Adrenal gland (tissue), 9 donors: ENCODE measurements at regions not wholly inside any gene's neighbourhood (a gene's known extent, or its start where the extent isn't known, plus 50 kb on each side); places are given as distances from the start of the nearest gene placed in this dataset.

Experiments
- DNase-seq, 7 donors: peaks; one replicate each; pipeline ENCODE4 v3.0.0-alpha.2; 2019 to 2020
- H3K27ac ChIP-seq, 5 donors: fragments of 200-600 bp; sonication (generic) in 4 of 5; 1 replicate in 3 of 5; 2 replicates in 2 of 5; pipeline versions ENCODE4 v1.5.1 to v1.8.0; 2016 to 2020; ENCODE audit warnings: mild to moderate bottlenecking in 1 of 5
- H3K27me3 ChIP-seq: fragments of 200-600 bp; 2 replicates; pipeline ENCODE4 v1.8.0; 2021
- H3K36me3 ChIP-seq, 2 donors: fragments of 200-600 bp; replicated peaks in 1 of 2; 1 replicate in 1 of 2; 2 replicates in 1 of 2; pipeline versions ENCODE4 v1.5.1 to v1.8.0; 2018 to 2022
- H3K4me1 ChIP-seq, 2 donors: fragments of 200-600 bp; replicated peaks in 1 of 2; 1 replicate in 1 of 2; 2 replicates in 1 of 2; pipeline versions ENCODE4 v1.5.1 to v1.8.0; 2018 to 2021
- H3K4me3 ChIP-seq, 4 donors: fragments of 200-600 bp; sonication (generic) in 3 of 4; one replicate each; pipeline ENCODE4 v1.5.1; 2016 to 2018
- H3K9me3 ChIP-seq, 3 donors: fragments of 200-600 bp; sonication (generic) in 1 of 3; replicated peaks in 1 of 3; 1 replicate in 2 of 3; 2 replicates in 1 of 3; pipeline versions ENCODE4 v1.5.1 to v1.8.0; 2016 to 2021
- CTCF ChIP-seq, 6 experiments: fragments of 450-650 bp in 4 of 6; fragments of 200-600 bp in 2 of 6; sonication (generic) in 1 of 6; IDR thresholded peaks; 1 replicate in 5 of 6; 2 replicates in 1 of 6; pipeline versions ENCODE4 v1.5.1 to v1.8.0; 2016 to 2021; ENCODE audit warnings: antibody characterized with exemption in 6 of 6, mild to moderate bottlenecking in 2 of 6, moderate library complexity in 1 of 6
- POLR2A ChIP-seq, 2 donors: fragments of 450-650 bp; IDR thresholded peaks; one replicate each; pipeline ENCODE4 v1.6.1; 2017; ENCODE audit warnings: antibody characterized with exemption in 2 of 2, mild to moderate bottlenecking in 2 of 2, moderate library complexity in 1 of 2
- WGBS, 4 donors: extraction: QIAGEN DNeasy Blood & Tissue Kit in 2 of 4; methylation state at CpG; one replicate each; pipeline versions ENCODE4 v1.1.5 to v1.1.7; 2013 to 2017; 5-methylcytosine and 5-hydroxymethylcytosine counted together
- intact Hi-C, 2 donors: fragments of 100-400 bp; cut with DNase I; formaldehyde crosslinking; loops; one replicate each; pipeline versions ENCODE4 v1.14.1 to v1.15.0; 2022 to 2023
- donor health status: healthy with polysubstance abuse.
- donor health status: Bipolar disorder and iron deficiency.
- donor health status: DM: yes; HTN: yes; CAD: no.
- donor health status: DM: no; HTN: no; CAD: no.
- donor health status: DM: no; HTN: no; CAD: no.

- intact Hi-C loops: no loop called here
- no peak overlapping the region for H3K27ac ChIP-seq
- no peak for DNase-seq
- H3K27me3 ChIP-seq: no peaks in the 10 kb centered on the region
- no peaks in the 10 kb centered on the region for H3K36me3 ChIP-seq
- no peak overlapping the region for H3K4me3 ChIP-seq
- H3K9me3 ChIP-seq: no peaks in the 10 kb centered on the region
- H3K4me1 ChIP-seq: no peaks in the 10 kb centered on the region
- TF ChIP-seq POLR2A (IDR thresholded peaks at IDR 0.05) (no peak), CTCF (IDR thresholded peaks at IDR 0.05) (no peak)
Observed at GRCh38 chr6:14315353-14315752, 197.8 kb downstream of the CD83 start.

GRCh38 chr6:14316651-14317386 is 199.2 kb downstream of the CD83 start:
- no peak for TF ChIP-seq CTCF (IDR thresholded peaks at IDR 0.05)
- no peak for TF ChIP-seq POLR2A (IDR thresholded peaks at IDR 0.05)

GRCh38 chr6:14317387-14317970 is 199.9 kb downstream of the CD83 start:
- DNase-seq: no peak
- no peaks in the 10 kb centered on the region for H3K9me3 ChIP-seq
- TF ChIP-seq CTCF (IDR thresholded peaks at IDR 0.05): no peak
- TF ChIP-seq POLR2A (IDR thresholded peaks at IDR 0.05): no peak
- H3K4me3 ChIP-seq: no peak overlapping the region
- WGBS, 4 donors: 69 to 86% (median 78%) methylated on average over 5 to 6 of the region's 6 CpGs
- no peaks in the 10 kb centered on the region for H3K36me3 ChIP-seq
- no peaks in the 10 kb centered on the region for H3K27me3 ChIP-seq
- no peak overlapping the region for H3K27ac ChIP-seq
- intact Hi-C loops: no loop called here
- no peaks in the 10 kb centered on the region for H3K4me1 ChIP-seq

More at GRCh38 chr6:14316651-14317386, 199.2 kb downstream of the CD83 start:
- Histone ChIP-seq H3K4me3 (no peak overlapping the region), H3K9me3 (no peaks in the 10 kb centered on the region), H3K27me3 (no peaks in the 10 kb centered on the region), H3K27ac (no peak overlapping the region), H3K36me3 (no peaks in the 10 kb centered on the region), H3K4me1 (no peaks in the 10 kb centered on the region)
- DNase-seq: no peak
- 56 to 70% (median 66%) methylated on average over 8 to 10 of the region's 10 CpGs for WGBS, 4 donors
- intact Hi-C loops: no loop called here

- DNase-seq: no peak
- no peaks in the 10 kb centered on the region for H3K4me1 ChIP-seq
- no peaks in the 10 kb centered on the region for H3K36me3 ChIP-seq
- no peaks in the 10 kb centered on the region for H3K9me3 ChIP-seq
- intact Hi-C loops: no loop called here
- 79 to 89% (median 87%) methylated on average over 5 of the region's 5 CpGs for WGBS, 4 donors
- H3K4me3 ChIP-seq: no peak overlapping the region
- TF ChIP-seq POLR2A (IDR thresholded peaks at IDR 0.05) (no peak), CTCF (IDR thresholded peaks at IDR 0.05) (no peak)
- no peak overlapping the region for H3K27ac ChIP-seq
- H3K27me3 ChIP-seq: no peaks in the 10 kb centered on the region
Observed at GRCh38 chr6:14320332-14320731, 202.8 kb downstream of the CD83 start.
